NCI-H1417 treated with DMSO at 0.1 percent for 48 hours (cell line): ENCODE measurements at regions not wholly inside any gene's neighbourhood (a gene's known extent, or its start where the extent isn't known, plus 50 kb on each side); places are given as distances from the start of the nearest gene placed in this dataset.

ENCODE experiments used
- DNase-seq: peaks from one replicate; lab custom pipeline; 2025; lab: John Stamatoyannopoulos, UW

DNA sequence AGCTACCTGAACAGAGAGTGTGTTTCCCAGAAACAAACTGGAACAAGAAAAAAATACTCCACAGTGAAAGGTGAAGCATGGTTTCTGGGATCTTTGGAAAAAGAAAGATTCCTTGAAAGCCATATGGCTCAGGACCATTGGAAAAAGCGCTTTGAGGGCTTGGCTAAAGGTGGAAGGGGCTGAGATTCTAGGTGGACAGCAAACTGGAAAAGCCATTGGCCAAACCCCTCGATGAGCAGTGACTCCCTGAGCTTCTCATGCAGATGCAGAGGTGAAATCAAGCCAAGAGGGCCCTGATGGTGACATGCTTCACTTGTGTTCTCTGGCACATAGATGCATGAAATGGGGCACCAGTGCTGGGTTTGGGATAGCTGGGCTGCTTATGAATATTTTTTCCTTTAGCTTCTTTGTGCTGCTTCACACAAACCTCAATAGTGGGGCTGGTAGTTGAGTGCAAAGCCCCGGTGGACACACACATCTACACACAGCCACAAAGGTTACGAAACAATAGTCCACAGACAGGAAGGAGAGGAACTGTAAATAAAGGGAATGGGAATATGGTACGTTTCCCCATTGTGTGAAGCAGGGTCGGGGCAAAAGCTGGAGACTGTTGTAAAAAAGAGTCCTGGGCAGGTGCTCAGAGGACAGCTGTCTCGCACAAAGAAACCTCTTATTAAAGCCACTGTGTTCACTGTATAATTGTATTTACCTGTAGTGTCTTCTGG, 117.8 kb downstream of the FOXA2 start:
- DNase-seq: peak; percentile 80

DNA sequence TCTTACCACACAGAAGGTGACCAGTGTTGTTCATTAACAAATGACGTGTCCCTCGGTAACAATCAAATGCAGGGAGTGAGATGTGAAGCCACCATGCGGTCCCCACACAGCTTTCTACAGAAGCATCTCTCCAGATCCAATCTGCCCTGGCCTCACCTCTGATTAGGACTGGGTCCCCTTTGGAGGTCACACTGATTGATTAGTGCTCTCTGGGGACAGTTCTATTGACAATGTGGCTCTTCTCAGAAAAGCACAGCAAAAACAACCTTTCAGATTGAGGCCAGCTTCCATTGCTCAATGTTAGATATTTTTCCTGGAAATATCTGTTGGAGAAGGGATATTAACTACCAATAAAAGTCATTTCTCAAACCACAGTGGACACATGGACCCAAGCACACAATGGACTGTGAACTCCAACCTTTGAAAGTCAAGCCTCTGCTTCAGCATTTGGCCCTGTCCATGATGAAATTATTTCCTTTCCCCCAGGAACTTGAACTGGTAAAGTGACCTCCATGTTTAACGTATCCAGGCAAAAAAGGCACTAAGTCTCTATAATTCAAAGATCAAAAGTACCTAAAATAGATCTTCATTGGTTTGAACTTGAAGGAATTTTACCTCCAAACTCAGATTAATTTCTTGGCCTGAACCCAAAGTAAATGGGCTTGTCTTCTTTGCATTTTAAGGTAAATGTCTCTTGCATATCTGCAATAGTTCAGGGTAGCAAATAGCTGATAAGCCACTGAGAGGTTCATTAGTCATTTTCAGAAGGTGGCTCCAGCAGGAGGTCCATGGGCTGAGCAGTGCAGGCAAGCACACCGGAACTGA, 118.5 kb downstream of the FOXA2 start:
- DNase-seq: no peak

DNA sequence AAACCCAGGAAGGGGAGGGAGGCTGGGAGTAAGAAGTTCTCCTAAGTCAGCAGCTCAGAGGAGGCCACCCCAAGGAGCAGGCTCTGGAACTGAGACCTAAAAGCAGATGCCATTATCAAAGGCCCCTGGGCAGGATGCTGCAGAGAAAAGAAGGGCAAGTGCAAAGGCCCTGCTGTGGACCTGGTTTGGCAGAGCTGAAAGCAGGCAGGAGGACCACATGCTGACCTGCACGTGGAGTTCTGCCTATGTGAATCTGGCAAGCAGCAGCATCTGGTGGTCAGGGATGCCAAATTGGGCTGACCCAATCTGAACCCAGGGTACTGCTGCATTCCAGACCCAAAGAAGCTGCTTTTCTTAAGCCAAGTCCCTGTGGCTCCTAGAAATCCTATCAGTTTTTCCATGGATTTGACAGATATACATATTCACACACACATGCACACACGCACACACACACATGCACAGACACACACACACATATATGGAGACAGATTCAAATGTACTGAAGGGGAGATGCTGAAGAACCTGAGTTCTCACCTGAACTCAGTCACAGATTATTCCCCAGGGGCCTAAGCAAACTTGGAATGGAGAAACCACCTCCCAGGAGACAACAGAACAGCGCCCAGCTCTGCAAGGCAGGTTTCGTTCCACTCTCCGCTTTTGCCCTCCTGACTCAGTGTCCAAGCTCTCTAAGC, 119.9 kb downstream of the FOXA2 start:
- no peak for DNase-seq

DNA sequence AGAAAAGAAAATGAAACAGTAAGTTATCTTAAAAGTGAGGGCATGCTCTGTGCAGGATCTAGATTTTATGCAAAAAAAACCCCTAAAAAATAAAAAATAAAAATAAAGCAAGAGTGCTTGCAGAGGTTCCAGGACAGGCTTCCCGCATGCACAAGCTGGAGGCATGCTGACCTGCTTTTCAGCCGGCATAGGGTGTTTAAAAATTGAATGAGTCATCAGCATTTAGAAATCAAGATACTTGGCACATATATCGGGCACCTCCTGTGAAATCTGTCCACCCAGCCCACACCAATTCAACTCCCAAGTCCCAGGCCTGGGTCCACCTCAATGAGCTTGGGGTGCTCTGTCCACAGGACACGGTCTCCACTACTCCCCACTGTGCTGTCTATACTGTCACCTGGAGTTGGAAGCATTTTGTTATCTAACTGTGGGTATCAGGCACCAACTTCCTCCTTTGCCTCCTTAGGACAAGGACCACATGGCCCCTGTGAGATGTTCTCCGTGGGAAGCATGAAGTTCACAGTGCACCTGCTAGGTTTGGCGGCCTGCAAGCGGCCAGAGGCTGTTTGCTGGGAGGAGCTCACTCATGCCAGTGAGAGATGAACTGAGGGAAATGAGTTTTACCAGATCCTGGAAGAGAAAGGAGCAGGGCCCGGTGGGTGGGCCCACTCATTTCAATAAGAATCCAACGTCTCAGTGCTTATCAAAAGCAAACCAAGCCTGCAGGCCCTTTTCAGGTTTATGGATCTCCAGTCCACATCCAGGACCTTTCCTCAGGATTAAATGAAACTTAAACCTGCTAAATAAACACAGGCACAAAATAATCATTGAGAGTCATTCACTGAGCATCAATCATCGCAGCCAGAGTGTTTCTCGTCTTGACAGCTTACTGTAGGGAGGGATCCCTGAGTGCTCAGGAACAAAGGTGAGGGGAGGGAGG, 121.1 kb downstream of the FOXA2 start:
- DNase-seq: peak; percentile 98

GRCh38 chr20:22460803-22461202, 123.6 kb downstream of the FOXA2 start:
- DNase-seq: no peak

DNA sequence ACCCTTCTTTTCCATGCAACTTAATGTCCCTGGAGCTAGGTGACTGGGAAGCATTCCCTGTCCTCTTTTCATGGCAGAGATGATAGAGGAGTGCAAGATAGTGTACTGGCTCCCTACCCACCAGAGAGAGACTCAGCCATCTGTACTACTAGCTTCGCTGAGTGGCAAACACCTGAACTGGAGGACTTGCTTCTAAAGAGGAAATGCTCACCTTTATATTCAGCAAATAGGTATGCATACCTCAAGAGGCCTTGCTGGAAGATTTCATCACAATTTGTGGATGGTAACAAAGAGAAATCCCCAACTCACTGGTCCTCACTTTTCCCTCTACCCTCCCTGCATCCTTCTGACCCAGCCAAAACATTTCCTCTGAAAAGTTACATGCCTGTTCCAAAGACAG, 124.1 kb downstream of the FOXA2 start:
- no peak for DNase-seq

DNA sequence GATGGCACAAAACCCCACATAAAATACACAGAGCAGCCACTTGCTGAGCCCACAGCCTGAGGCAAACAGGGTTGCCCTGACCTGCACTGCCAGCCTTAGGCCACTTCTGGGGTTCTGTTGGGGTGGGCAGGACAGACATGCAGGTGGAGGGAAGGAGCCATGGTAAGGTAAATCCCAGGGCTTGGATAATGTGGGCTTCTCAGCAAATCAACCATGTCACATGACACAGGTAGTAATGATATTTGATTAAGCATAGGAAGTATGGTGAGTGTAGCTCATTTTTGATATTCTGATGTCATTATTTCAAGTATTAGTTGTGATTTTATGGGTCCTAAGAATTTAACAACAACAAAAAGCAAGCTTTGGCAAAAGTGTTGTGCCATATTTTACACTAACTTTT, 124.6 kb downstream of the FOXA2 start:
- DNase-seq: no peak

DNA sequence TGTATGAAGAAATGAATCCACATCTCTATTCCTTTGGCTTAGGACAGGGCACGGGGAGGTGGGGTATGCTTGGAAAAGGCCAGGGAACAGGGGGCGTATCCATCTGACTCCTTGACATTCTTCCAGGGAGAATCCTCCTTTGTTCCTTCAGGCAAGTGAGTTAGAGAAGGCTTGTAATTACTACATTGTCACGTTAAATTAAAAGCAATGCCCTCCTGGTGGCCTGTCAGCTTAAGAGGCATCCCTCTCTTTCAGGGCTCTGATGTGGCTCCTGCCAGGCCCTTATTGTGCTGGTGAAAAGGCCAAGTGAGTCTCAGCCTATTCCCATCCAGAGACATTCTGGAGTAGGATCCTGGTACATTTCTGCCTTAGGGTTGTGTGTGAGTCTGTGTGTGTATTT, 128.3 kb downstream of the FOXA2 start:
- DNase-seq: no peak

DNA sequence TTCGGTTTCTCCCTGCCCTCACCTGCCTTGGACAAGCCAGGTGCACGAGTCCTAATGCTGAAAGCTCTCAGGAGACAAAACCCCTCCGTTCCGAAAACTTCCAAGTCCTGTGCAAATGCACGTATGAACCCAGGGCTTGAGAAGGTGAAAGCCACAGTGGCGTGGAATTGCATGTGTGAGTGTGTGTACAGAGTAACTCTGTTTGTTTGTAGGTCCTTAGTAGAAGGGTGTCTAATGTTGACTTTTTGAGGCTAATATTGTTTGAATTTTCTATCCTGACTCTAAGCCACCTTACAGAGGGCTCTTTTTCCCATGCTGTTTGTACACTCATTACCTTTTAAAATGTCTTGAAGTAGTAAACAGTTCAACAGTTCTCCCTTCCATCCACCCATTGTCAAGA, 129.1 kb downstream of the FOXA2 start:
- DNase-seq: no peak

- no peak for DNase-seq
These were observed 130.9 kb downstream of the FOXA2 start for GRCh38 chr20:22453244-22454080.

DNA sequence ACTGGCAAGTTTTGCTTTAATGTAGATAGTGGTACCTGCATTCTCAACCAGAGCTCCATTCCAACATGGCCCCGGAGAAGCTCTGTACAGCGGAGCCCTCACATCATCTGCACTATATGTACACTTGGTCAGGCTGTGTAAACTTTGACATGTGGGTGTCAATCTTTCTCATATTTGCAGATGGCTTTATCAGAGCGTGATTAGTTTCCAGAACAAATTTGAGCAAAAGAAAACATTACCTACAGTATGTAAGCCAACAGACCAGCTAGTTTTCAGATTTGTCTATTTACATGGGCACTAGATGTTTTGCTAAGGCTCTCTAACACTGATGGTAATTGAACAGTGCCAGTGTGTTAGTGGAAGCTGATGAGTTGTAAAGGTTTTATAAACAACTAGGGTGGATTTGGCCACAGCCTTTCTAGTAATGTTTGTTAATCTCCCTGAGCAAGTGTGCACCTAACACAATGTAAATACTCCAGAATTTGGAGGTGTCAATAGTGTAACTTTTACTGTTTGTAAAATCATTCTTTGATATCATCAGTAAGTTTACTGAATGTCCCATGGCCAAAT, 131.8 kb downstream of the FOXA2 start:
- DNase-seq: no peak

GRCh38 chr20:22450537-22450936, 133.8 kb downstream of the FOXA2 start:
- no peak for DNase-seq

DNA sequence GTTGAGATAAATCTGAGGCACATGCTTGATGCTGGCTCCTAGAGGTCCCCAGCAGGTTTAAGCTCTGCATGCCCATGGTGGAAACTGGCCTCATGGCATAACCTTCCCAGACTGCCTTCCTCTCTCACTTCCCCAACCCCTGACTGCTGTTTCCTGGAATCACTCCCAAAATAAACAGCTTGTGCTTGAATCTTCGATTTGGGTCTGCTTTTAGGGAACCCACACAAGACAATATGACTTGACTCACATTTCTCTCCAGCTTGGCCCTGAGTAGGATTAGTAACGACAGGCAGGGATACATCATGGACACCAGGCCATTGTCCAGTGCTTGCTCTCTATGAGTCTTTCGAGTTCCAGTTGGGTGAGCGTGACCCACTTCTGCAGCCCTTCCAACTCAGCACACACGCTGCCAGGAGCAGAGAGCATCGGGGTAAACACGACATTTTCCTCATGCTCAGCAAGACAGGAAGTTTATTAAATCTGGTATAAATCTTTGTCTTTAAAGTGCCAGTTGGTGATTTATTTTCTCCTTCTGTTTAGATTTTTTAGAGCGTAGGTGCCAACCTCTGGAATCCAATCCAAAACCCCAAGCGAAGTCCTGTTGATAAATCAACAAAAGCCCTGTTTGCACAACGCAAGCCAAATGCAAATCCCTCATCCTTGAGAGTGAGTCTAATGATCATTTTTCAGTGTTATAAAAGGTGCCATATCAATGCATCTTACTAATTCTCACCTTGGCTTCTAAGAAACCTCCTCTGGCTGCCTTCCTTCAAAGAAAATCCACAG, 135.0 kb downstream of the FOXA2 start:
- DNase-seq: no peak

GRCh38 chr20:22447447-22447778, 137.0 kb downstream of the FOXA2 start:
- DNase-seq: no peak

- DNase-seq: no peak
These were observed 137.5 kb downstream of the FOXA2 start for GRCh38 chr20:22446613-22447446.

GRCh38 chr20:22442318-22442717, 142.1 kb downstream of the FOXA2 start:
- no peak for DNase-seq

- no peak for DNase-seq
These were observed 145.4 kb downstream of the FOXA2 start for GRCh38 chr20:22438926-22439325.

- DNase-seq: no peak
These were observed 146.0 kb downstream of the FOXA2 start for GRCh38 chr20:22438346-22438745.

- DNase-seq: no peak
These were observed 147.0 kb downstream of the FOXA2 start for GRCh38 chr20:22437354-22437753.
